Thoracic aorta (tissue), 2 donors: ENCODE measurements at regions not wholly inside any gene's neighbourhood (a gene's known extent, or its start where the extent isn't known, plus 50 kb on each side); places are given as distances from the start of the nearest gene placed in this dataset.

ENCODE experiments used
- ATAC-seq: fragments of 150-250 bp; one replicate; pipeline ENCODE4 v1.8.0; 2017; ENCODE audit warnings: low read depth; ENCODE audit not compliant: insufficient number of reproducible peaks, low FRiP score
- DNase-seq: peaks from one replicate; pipeline ENCODE4 v3.0.0-alpha.2; 2020; ENCODE audit warnings: low spot score
- H3K27ac ChIP-seq, 2 donors: fragments of 200-600 bp; sonication (generic); 1 replicate in 1 of 2; 2 replicates in 1 of 2; pipeline ENCODE4 v1.5.1; 2016; ENCODE audit warnings: mild to moderate bottlenecking in 2 of 2, moderate library complexity in 2 of 2
- H3K27me3 ChIP-seq: fragments of 200-600 bp; sonication (generic); replicated peaks from 2 replicates; pipeline ENCODE4 v1.6.0; 2016; ENCODE audit warnings: mild to moderate bottlenecking; ENCODE audit not compliant: insufficient read depth
- H3K36me3 ChIP-seq: fragments of 200-600 bp; sonication (generic); one replicate; pipeline ENCODE4 v1.5.1; 2016
- H3K4me1 ChIP-seq, 2 donors: fragments of 200-600 bp; sonication (generic); 1 replicate in 1 of 2; 2 replicates in 1 of 2; pipeline versions ENCODE4 v1.5.1 to v1.6.0; 2016; ENCODE audit warnings: low read depth in 2 of 2, mild to moderate bottlenecking in 1 of 2; ENCODE audit not compliant: control insufficient read depth in 1 of 2
- H3K4me3 ChIP-seq: fragments of 200-600 bp; sonication (generic); 2 replicates; pipeline ENCODE4 v1.5.1; 2016; ENCODE audit warnings: mild to moderate bottlenecking
- H3K9me3 ChIP-seq: fragments of 200-600 bp; sonication (generic); 2 replicates; pipeline ENCODE4 v1.5.1; 2016
- TF ChIP-seq, protein P1 (sequence below): fragments of 200-600 bp; sonication (generic); IDR thresholded peaks from one replicate; pipeline ENCODE4 v1.5.1; 2019; ENCODE audit warnings: antibody characterized with exemption

DNA sequence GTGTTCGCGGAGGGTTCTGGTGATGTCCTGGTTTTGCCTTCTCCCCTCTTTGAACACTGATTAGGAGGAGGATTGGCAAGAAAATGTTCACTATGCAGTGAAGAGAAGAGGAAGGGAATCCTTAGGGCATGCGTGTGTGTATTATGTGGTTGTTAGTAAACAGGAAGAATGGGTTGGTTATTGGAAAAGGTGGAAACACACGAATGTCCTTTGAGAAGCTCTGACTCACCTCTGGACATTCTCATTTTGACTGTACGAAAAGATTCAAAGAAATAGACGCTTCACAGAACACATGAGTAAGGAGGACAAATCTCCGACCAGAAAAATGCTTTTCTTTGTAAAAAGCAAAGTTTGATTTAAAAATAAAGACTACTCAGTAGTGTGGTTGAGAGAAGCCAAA, 188.8 kb upstream of the PRICKLE2 start:
- TF ChIP-seq, protein P1, sequence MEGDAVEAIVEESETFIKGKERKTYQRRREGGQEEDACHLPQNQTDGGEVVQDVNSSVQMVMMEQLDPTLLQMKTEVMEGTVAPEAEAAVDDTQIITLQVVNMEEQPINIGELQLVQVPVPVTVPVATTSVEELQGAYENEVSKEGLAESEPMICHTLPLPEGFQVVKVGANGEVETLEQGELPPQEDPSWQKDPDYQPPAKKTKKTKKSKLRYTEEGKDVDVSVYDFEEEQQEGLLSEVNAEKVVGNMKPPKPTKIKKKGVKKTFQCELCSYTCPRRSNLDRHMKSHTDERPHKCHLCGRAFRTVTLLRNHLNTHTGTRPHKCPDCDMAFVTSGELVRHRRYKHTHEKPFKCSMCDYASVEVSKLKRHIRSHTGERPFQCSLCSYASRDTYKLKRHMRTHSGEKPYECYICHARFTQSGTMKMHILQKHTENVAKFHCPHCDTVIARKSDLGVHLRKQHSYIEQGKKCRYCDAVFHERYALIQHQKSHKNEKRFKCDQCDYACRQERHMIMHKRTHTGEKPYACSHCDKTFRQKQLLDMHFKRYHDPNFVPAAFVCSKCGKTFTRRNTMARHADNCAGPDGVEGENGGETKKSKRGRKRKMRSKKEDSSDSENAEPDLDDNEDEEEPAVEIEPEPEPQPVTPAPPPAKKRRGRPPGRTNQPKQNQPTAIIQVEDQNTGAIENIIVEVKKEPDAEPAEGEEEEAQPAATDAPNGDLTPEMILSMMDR: no peak
- no peaks in the 10 kb centered on the region for H3K36me3 ChIP-seq
- no peak overlapping the region for H3K4me3 ChIP-seq
- no peaks in the 10 kb centered on the region for H3K9me3 ChIP-seq
- DNase-seq (no peak), ATAC-seq (no peak)
- no peak overlapping the region for H3K27ac ChIP-seq
- no peaks in the 10 kb centered on the region for H3K27me3 ChIP-seq
- no peaks in the 10 kb centered on the region for H3K4me1 ChIP-seq

- no peak for DNase-seq
- no peak overlapping the region for H3K4me3 ChIP-seq
- no peak for ATAC-seq
- H3K4me1 ChIP-seq: no peaks in the 10 kb centered on the region
- TF ChIP-seq, protein P1: no peak
- no peaks in the 10 kb centered on the region for H3K9me3 ChIP-seq
- H3K36me3 ChIP-seq: no peaks in the 10 kb centered on the region
- H3K27ac ChIP-seq: no peak overlapping the region
- H3K27me3 ChIP-seq: no peaks in the 10 kb centered on the region
These were observed 185.8 kb upstream of the PRICKLE2 start for GRCh38 chr3:64411101-64411500.

DNA sequence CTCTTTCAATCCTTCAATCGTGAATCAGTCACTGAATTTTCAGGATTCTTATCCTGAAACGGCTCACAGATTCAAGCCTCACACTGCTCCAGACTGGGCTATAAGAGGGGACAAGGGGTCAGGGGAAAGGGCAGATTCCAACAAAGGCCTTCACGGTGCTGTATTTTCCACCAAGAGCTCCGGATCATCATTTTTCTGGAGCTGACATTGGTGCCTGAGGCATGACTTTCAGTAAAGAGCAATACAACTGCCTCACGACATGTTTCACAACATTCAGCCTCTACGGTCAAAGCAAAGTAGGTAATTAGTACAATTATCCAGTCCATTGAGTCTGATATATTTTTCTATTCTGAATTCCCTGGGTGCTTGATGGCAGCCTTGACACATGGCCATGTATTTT, 185.0 kb upstream of the PRICKLE2 start:
- Histone ChIP-seq H3K27me3 (no peaks in the 10 kb centered on the region), H3K27ac (no peak overlapping the region), H3K4me1 (no peaks in the 10 kb centered on the region), H3K9me3 (no peaks in the 10 kb centered on the region), H3K4me3 (no peak overlapping the region), H3K36me3 (no peaks in the 10 kb centered on the region)
- ATAC-seq (no peak), DNase-seq (no peak)
- TF ChIP-seq, protein P1: no peak

DNA sequence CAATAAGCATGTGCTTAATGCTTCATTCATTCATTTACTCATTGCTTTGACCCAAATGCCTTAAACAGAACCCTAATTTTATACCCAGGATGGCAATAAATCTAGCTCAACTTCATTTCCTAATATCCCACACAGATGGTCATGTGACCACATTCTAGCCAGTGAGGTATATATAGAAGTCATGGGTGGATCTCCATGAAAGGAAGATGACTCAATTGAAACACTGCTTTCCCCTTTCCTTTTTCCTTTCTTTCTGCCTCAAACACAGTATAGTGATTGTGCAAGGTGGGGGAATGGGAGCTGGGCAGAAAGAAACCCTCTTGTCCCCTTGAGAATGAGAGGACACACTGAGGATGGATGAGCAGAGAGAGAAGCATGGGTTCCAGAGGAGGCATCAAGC, 183.5 kb upstream of the PRICKLE2 start:
- Histone ChIP-seq H3K4me1 (no peaks in the 10 kb centered on the region), H3K9me3 (no peaks in the 10 kb centered on the region), H3K4me3 (no peak overlapping the region), H3K27ac (no peak overlapping the region), H3K36me3 (no peaks in the 10 kb centered on the region), H3K27me3 (no peaks in the 10 kb centered on the region)
- ATAC-seq: no peak
- DNase-seq: no peak
- TF ChIP-seq, protein P1: no peak

GRCh38 chr3:64406271-64406670, 181.0 kb upstream of the PRICKLE2 start:
- H3K36me3 ChIP-seq: no peaks in the 10 kb centered on the region
- H3K4me3 ChIP-seq: no peak overlapping the region
- H3K27me3 ChIP-seq: no peaks in the 10 kb centered on the region
- TF ChIP-seq, protein P1: no peak
- H3K9me3 ChIP-seq: no peaks in the 10 kb centered on the region
- H3K27ac ChIP-seq: no peak overlapping the region
- no peak for ATAC-seq
- no peak for DNase-seq
- H3K4me1 ChIP-seq: no peaks in the 10 kb centered on the region
